Fibroblast of villous mesenchyme (primary cell): ENCODE measurements at regions not wholly inside any gene's neighbourhood (a gene's known extent, or its start where the extent isn't known, plus 50 kb on each side); places are given as distances from the start of the nearest gene placed in this dataset.

ENCODE experiments used
- DNase-seq: peaks from one replicate; pipeline ENCODE4 v3.0.0-alpha.2; 2010; ENCODE audit warnings: low read depth
- H3K4me3 ChIP-seq: 2 replicates; pipeline ENCODE4 v1.5.1; 2011; ENCODE audit warnings: low read depth, mild to moderate bottlenecking, low read length
- CTCF ChIP-seq: IDR thresholded peaks from 2 replicates; pipeline ENCODE4 v1.5.1; 2012; ENCODE audit warnings: low read depth, mild to moderate bottlenecking, low read length; ENCODE audit not compliant: insufficient read depth

GRCh38 chr10:42979721-42980467 lies 97.0 kb upstream of the RET start:
- H3K4me3 ChIP-seq = no peak overlapping the region
- no peak for DNase-seq
- TF ChIP-seq CTCF = no peak

GRCh38 chr10:42980553-42981357 lies 96.1 kb upstream of the RET start:
- DNase-seq = no peak
- TF ChIP-seq CTCF = no peak
- H3K4me3 ChIP-seq = no peak overlapping the region

GRCh38 chr10:42981358-42982236 lies 95.3 kb upstream of the RET start:
- no peak for DNase-seq
- TF ChIP-seq CTCF = no peak

GRCh38 chr10:42982891-42983506 lies 93.9 kb upstream of the RET start:
- no peak overlapping the region for H3K4me3 ChIP-seq
- DNase-seq = no peak
- TF ChIP-seq CTCF = no peak

More at GRCh38 chr10:42981358-42982236, 95.3 kb upstream of the RET start:
- no peak overlapping the region for H3K4me3 ChIP-seq

GRCh38 chr10:42983591-42983990 lies 93.3 kb upstream of the RET start:
- TF ChIP-seq CTCF = no peak
- no peak overlapping the region for H3K4me3 ChIP-seq
- no peak for DNase-seq

GRCh38 chr10:42984035-42984610 lies 92.7 kb upstream of the RET start:
- no peak overlapping the region for H3K4me3 ChIP-seq
- no peak for DNase-seq
- TF ChIP-seq CTCF = no peak
